ENCODE measurements at regions not wholly inside any gene's neighbourhood (a gene's known extent, or its start where the extent isn't known, plus 50 kb on each side); places are given as distances from the start of the nearest gene placed in this dataset.

- TF ChIP-seq CTCF (IDR thresholded peaks at IDR 0.05) (no peak), TCF7L2 (IDR thresholded peaks at IDR 0.05; ENCODE audit: low read depth, low read length) (no peak), REST (IDR thresholded peaks at IDR 0.05; ENCODE audit: insufficient read depth in 1 of 2, low read depth in 2 of 2, low read length in 1 of 2) (no peak), POLR2AphosphoS5 (IDR thresholded peaks at IDR 0.05; ENCODE audit: low read depth, low read length) (no peak)
These were observed 63.7 kb downstream of the NAV1 start for GRCh38 chr1:201602413-201603265.
